Left ventricle myocardium inferior (tissue), 1 donor: ENCODE measurements at regions not wholly inside any gene's neighbourhood (a gene's known extent, or its start where the extent isn't known, plus 50 kb on each side); places are given as distances from the start of the nearest gene placed in this dataset.

Source experiments
- DNase-seq: peaks from one replicate; pipeline ENCODE4 v3.0.0-alpha.2; 2020
- H3K27ac ChIP-seq: fragments of 200-600 bp; replicated peaks from 2 replicates; pipeline ENCODE4 v1.8.0; 2021
- H3K27me3 ChIP-seq: fragments of 200-600 bp; 2 replicates; pipeline ENCODE4 v1.8.0; 2021; ENCODE audit warnings: low read depth
- H3K36me3 ChIP-seq: fragments of 200-600 bp; 2 replicates; pipeline ENCODE4 v1.8.0; 2021
- H3K4me1 ChIP-seq: fragments of 200-600 bp; 2 replicates; pipeline ENCODE4 v1.8.0; 2021
- H3K4me3 ChIP-seq: fragments of 200-600 bp; 2 replicates; pipeline ENCODE4 v1.8.0; 2021; ENCODE audit warnings: mild to moderate bottlenecking, moderate library complexity
- H3K9me3 ChIP-seq: fragments of 200-600 bp; replicated peaks from 2 replicates; pipeline ENCODE4 v1.8.0; 2021
- intact Hi-C: fragments of 100-400 bp; cut with micrococcal nuclease; formaldehyde crosslinking; loops from one replicate; pipeline ENCODE4 v1.11.0; 2022
- TF ChIP-seq, protein P1 (sequence below): fragments of 200-600 bp; IDR thresholded peaks from 2 replicates; pipeline ENCODE4 v1.8.0; 2021; ENCODE audit warnings: antibody characterized with exemption, mild to moderate bottlenecking, borderline replicate concordance
- donor health status: DM: no; HTN: yes; CAD: no; lungs with severe emphysema.

DNA sequence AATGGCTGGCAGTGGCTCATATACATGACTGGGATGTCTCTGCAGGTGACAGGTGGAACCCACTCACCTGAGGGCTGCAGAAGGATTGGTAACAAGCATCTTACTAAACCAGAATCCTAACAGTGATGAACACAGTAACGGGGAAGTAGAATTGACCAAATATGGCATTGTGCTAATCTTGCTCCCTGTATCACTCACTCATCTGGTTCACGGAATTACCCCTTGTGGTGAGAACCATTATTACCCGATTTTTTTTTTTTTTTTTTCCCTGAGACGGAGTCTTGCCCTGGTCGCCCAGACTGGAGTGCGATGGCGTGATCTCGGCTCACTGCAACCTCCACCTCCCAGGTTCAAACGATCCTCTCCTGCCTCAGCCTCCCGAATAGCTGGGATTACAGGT, 69.5 kb downstream of the PTPRS start:
- H3K36me3 ChIP-seq = peaks cover 26% of the 10 kb centered on the region
- no peak overlapping the region for H3K4me3 ChIP-seq
- TF ChIP-seq, protein P1, sequence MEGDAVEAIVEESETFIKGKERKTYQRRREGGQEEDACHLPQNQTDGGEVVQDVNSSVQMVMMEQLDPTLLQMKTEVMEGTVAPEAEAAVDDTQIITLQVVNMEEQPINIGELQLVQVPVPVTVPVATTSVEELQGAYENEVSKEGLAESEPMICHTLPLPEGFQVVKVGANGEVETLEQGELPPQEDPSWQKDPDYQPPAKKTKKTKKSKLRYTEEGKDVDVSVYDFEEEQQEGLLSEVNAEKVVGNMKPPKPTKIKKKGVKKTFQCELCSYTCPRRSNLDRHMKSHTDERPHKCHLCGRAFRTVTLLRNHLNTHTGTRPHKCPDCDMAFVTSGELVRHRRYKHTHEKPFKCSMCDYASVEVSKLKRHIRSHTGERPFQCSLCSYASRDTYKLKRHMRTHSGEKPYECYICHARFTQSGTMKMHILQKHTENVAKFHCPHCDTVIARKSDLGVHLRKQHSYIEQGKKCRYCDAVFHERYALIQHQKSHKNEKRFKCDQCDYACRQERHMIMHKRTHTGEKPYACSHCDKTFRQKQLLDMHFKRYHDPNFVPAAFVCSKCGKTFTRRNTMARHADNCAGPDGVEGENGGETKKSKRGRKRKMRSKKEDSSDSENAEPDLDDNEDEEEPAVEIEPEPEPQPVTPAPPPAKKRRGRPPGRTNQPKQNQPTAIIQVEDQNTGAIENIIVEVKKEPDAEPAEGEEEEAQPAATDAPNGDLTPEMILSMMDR = no peak
- no peak for DNase-seq
- intact Hi-C loops = no loop called here
- no peaks in the 10 kb centered on the region for H3K9me3 ChIP-seq
- no peak overlapping the region for H3K27ac ChIP-seq
- no peaks in the 10 kb centered on the region for H3K4me1 ChIP-seq
- no peaks in the 10 kb centered on the region for H3K27me3 ChIP-seq

- intact Hi-C loops = no loop called here
- DNase-seq = no peak
- Histone ChIP-seq H3K9me3 (no peaks in the 10 kb centered on the region), H3K4me3 (no peak overlapping the region), H3K27me3 (no peaks in the 10 kb centered on the region), H3K4me1 (no peaks in the 10 kb centered on the region), H3K36me3 (peaks cover 26% of the 10 kb centered on the region), H3K27ac (no peak overlapping the region)
- TF ChIP-seq, protein P1 = no peak
These were observed 70.7 kb downstream of the PTPRS start for GRCh38 chr19:5269926-5270325.

- DNase-seq = no peak
- Histone ChIP-seq H3K4me1 (no peaks in the 10 kb centered on the region), H3K36me3 (peaks cover 31% of the 10 kb centered on the region), H3K4me3 (no peak overlapping the region), H3K27ac (no peak overlapping the region), H3K27me3 (no peaks in the 10 kb centered on the region), H3K9me3 (no peaks in the 10 kb centered on the region)
- intact Hi-C loops = no loop called here
- TF ChIP-seq, protein P1 = no peak
These were observed 71.3 kb downstream of the PTPRS start for GRCh38 chr19:5269279-5269678.

DNA sequence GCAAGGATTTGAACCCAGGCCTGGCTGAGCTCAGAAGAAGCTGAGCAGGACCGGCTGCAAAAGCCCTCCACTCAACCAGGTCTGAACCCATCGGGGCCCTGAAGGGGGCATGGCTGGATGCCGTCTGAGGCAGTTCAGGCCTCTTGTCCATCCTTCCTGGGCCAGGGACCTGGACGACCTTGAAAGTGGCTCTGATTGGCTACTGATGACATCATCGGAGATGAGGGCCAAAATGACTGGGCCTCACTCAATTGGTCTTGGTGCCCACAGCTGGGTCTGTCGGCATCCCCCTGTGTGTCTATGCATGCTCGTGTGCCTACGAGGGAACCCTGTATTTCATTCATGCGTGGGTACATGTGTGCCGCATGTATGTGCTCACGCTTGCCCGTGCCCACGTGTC, 71.8 kb downstream of the PTPRS start:
- TF ChIP-seq, protein P1 = no peak
- H3K9me3 ChIP-seq = no peaks in the 10 kb centered on the region
- no peak overlapping the region for H3K4me3 ChIP-seq
- intact Hi-C loops = no loop called here
- peaks cover 33% of the 10 kb centered on the region for H3K36me3 ChIP-seq
- DNase-seq = no peak
- H3K27ac ChIP-seq = no peak overlapping the region
- no peaks in the 10 kb centered on the region for H3K4me1 ChIP-seq
- no peaks in the 10 kb centered on the region for H3K27me3 ChIP-seq

DNA sequence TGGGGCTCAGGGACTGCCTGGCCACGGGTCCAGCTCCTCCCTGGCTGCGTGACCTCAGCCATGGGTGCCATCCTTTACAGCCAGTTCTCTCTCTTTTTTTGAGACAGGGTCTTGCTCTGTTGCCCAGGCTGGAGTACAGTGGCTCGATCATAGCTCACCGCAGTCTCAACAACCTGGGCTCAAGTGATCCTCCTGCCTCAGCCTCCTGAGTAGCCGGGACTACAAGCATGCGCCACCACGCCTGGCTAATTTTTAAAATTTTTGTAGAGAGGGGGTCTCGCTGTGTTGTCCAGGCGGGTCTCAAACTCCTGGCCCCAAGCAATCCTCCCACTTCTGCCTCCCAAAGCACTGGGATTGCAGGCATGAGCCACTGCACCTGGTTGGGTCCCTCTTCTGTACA, 75.4 kb downstream of the PTPRS start:
- no peak for DNase-seq
- Histone ChIP-seq H3K4me3 (no peak overlapping the region), H3K4me1 (no peaks in the 10 kb centered on the region), H3K27me3 (no peaks in the 10 kb centered on the region), H3K27ac (no peak overlapping the region), H3K9me3 (no peaks in the 10 kb centered on the region), H3K36me3 (peaks cover 23% of the 10 kb centered on the region)
- intact Hi-C loops = no loop called here
- TF ChIP-seq, protein P1 = no peak

GRCh38 chr19:5264453-5264852, 76.2 kb downstream of the PTPRS start:
- peaks cover 29% of the 10 kb centered on the region for H3K36me3 ChIP-seq

More at GRCh38 chr19:5264453-5264852, 76.2 kb downstream of the PTPRS start:
- Histone ChIP-seq H3K4me3 (no peak overlapping the region), H3K9me3 (no peaks in the 10 kb centered on the region), H3K4me1 (no peaks in the 10 kb centered on the region), H3K27me3 (no peaks in the 10 kb centered on the region), H3K27ac (no peak overlapping the region)
- TF ChIP-seq, protein P1 = no peak
- intact Hi-C loops = no loop called here
- no peak for DNase-seq
